Prostate gland (tissue), 2 donors: ENCODE measurements at regions not wholly inside any gene's neighbourhood (a gene's known extent, or its start where the extent isn't known, plus 50 kb on each side); places are given as distances from the start of the nearest gene placed in this dataset.
"Not testable (repeated sequence)": the region's sequence is repeated elsewhere in the genome, so short reads cannot be mapped to it uniquely, and the experiment has no call there.

Experiments
- DNase-seq: peaks from one replicate; pipeline ENCODE4 v3.0.0-alpha.2; 2019; ENCODE audit warnings: low spot score
- H3K27ac ChIP-seq, 2 donors: fragments of 200-600 bp; sonication (generic); 2 replicates each; pipeline ENCODE4 v1.5.1; 2017 to 2019
- H3K27me3 ChIP-seq: fragments of 200-600 bp; sonication (generic); replicated peaks from 2 replicates; pipeline ENCODE4 v1.5.1; 2019; ENCODE audit not compliant: insufficient read depth
- H3K36me3 ChIP-seq, 2 donors: fragments of 200-600 bp; sonication (generic); 1 replicate in 1 of 2; 2 replicates in 1 of 2; pipeline versions ENCODE4 v1.5.1 to v1.8.1; 2017 to 2019
- H3K4me1 ChIP-seq: fragments of 200-600 bp; sonication (generic); replicated peaks from 2 replicates; pipeline ENCODE4 v1.5.1; 2019
- H3K4me3 ChIP-seq, 2 donors: fragments of 200-600 bp; sonication (generic); 2 replicates each; pipeline ENCODE4 v1.5.1; 2017 to 2019
- H3K9me3 ChIP-seq: fragments of 200-600 bp; sonication (generic); 2 replicates; pipeline ENCODE4 v1.5.1; 2017
- CTCF ChIP-seq, 4 experiments: fragments of 200-600 bp in 2 of 4; fragments of 450-650 bp in 2 of 4; sonication (generic) in 2 of 4; IDR thresholded peaks; 1 replicate in 3 of 4; 2 replicates in 1 of 4; pipeline ENCODE4 v1.5.1; 2016 to 2019; ENCODE audit warnings: antibody characterized with exemption in 4 of 4, mild to moderate bottlenecking in 2 of 4, moderate library complexity in 2 of 4
- POLR2A ChIP-seq: fragments of 450-650 bp; IDR thresholded peaks from one replicate; pipeline ENCODE4 v1.6.1; 2016; ENCODE audit warnings: antibody characterized with exemption, mild to moderate bottlenecking
- POLR2AphosphoS5 ChIP-seq: sonication (generic); formaldehyde crosslinking; IDR thresholded peaks from one replicate; pipeline ENCODE4 v1.6.1; 2017; ENCODE audit warnings: antibody characterized with exemption
- WGBS: methylation state at CpG from one replicate; pipeline ENCODE4 v1.1.5; 2018; 5-methylcytosine and 5-hydroxymethylcytosine counted together
- intact Hi-C: fragments of 100-400 bp; cut with DNase I; formaldehyde crosslinking; loops from one replicate; pipeline ENCODE4 v1.14.2; 2022

- peaks cover 12% of the 10 kb centered on the region for H3K27me3 ChIP-seq
Measured at GRCh38 chr3:198109883-198110282, 149.9 kb downstream of the LMLN start.

GRCh38 chr3:198112031-198112430 is 152.0 kb downstream of the LMLN start:
- no peaks in the 10 kb centered on the region for H3K4me1 ChIP-seq
- no peak overlapping the region for H3K4me3 ChIP-seq
- TF ChIP-seq CTCF (IDR thresholded peaks at IDR 0.05) = no peak
- no peak for TF ChIP-seq POLR2A
- no peak for TF ChIP-seq POLR2AphosphoS5
- peaks cover 12% of the 10 kb centered on the region for H3K27me3 ChIP-seq
- WGBS = 90% methylated on average over 5 of the region's 5 CpGs
- H3K9me3 ChIP-seq = no peaks in the 10 kb centered on the region
- intact Hi-C loops = no loop called here
- no peak for DNase-seq
- H3K27ac ChIP-seq = no peak overlapping the region
- no peaks in the 10 kb centered on the region for H3K36me3 ChIP-seq

More at GRCh38 chr3:198109883-198110282, 149.9 kb downstream of the LMLN start:
- WGBS = 92% methylated on average over 5 of the region's 5 CpGs
- H3K4me3 ChIP-seq = no peak overlapping the region
- intact Hi-C loops = no loop called here
- no peaks in the 10 kb centered on the region for H3K9me3 ChIP-seq
- DNase-seq = no peak
- no peaks in the 10 kb centered on the region for H3K36me3 ChIP-seq
- TF ChIP-seq POLR2A = no peak
- TF ChIP-seq CTCF (IDR thresholded peaks at IDR 0.05) = no peak
- TF ChIP-seq POLR2AphosphoS5 = no peak
- H3K4me1 ChIP-seq = no peaks in the 10 kb centered on the region
- no peak overlapping the region for H3K27ac ChIP-seq

GRCh38 chr3:198113206-198114053 is 153.4 kb downstream of the LMLN start:
- no peak for DNase-seq
- Histone ChIP-seq H3K36me3 (no peaks in the 10 kb centered on the region), H3K4me3 (no peak overlapping the region), H3K9me3 (no peaks in the 10 kb centered on the region), H3K27me3 (peaks cover 12% of the 10 kb centered on the region), H3K27ac (no peak overlapping the region), H3K4me1 (no peaks in the 10 kb centered on the region)
- TF ChIP-seq POLR2AphosphoS5 (no peak), CTCF (IDR thresholded peaks at IDR 0.05) (no peak), POLR2A (no peak)
- intact Hi-C loops = no loop called here
- 10% methylated on average over 57 of the region's 59 CpGs for WGBS

- H3K4me3 ChIP-seq, H3K27ac ChIP-seq, DNase-seq, H3K36me3 ChIP-seq, H3K4me1 ChIP-seq, H3K27me3 ChIP-seq, H3K9me3 ChIP-seq, intact Hi-C loops: not testable (repeated sequence)
- 83% methylated on average over 7 of the region's 7 CpGs for WGBS
Measured at GRCh38 chr3:198114516-198114915, 154.5 kb downstream of the LMLN start.

GRCh38 chr3:198122184-198122583 is 162.2 kb downstream of the LMLN start:
- H3K36me3 ChIP-seq, H3K4me3 ChIP-seq, H3K4me1 ChIP-seq, H3K9me3 ChIP-seq, H3K27me3 ChIP-seq, DNase-seq, H3K27ac ChIP-seq, intact Hi-C loops: not testable (repeated sequence)
- WGBS = no CpG with 5 or more reads among the region's 8 CpGs

- H3K4me1 ChIP-seq, H3K36me3 ChIP-seq, H3K9me3 ChIP-seq, intact Hi-C loops, DNase-seq, H3K4me3 ChIP-seq, H3K27ac ChIP-seq, H3K27me3 ChIP-seq: not testable (repeated sequence)
- WGBS = 79% methylated on average over 7 of the region's 12 CpGs
Measured at GRCh38 chr3:198137038-198137835, 177.2 kb downstream of the LMLN start.

- intact Hi-C loops, H3K9me3 ChIP-seq, H3K27me3 ChIP-seq, DNase-seq, H3K27ac ChIP-seq, H3K4me1 ChIP-seq, H3K4me3 ChIP-seq, H3K36me3 ChIP-seq: not testable (repeated sequence)
- WGBS = 100% methylated on average over 6 of the region's 10 CpGs
Measured at GRCh38 chr3:198138205-198138604, 178.2 kb downstream of the LMLN start.

- H3K36me3 ChIP-seq, DNase-seq, H3K27me3 ChIP-seq, H3K9me3 ChIP-seq, intact Hi-C loops, H3K4me3 ChIP-seq, H3K4me1 ChIP-seq, H3K27ac ChIP-seq: not testable (repeated sequence)
- WGBS = 23% methylated on average over 4 of the region's 4 CpGs
Measured at GRCh38 chr3:198139037-198139436, 179.0 kb downstream of the LMLN start.
